PFSK-1 (cell line): ENCODE measurements at regions not wholly inside any gene's neighbourhood (a gene's known extent, or its start where the extent isn't known, plus 50 kb on each side); places are given as distances from the start of the nearest gene placed in this dataset.

Experiments used
- FOXP2 ChIP-seq: optimal IDR thresholded peaks from 2 replicates; pipeline ENCODE3; 2011; ENCODE audit warnings: borderline replicate concordance, control low read depth, inconsistent platforms; ENCODE audit not compliant: insufficient read depth; ENCODE audit errors: extremely low read length, extremely low read depth
- POLR2AphosphoS5 ChIP-seq: IDR thresholded peaks from 2 replicates; pipeline ENCODE4 v1.6.1; 2012; ENCODE audit warnings: low read depth, mild to moderate bottlenecking, control low read depth, low read length, moderate library complexity
- REST ChIP-seq, 2 experiments: IDR thresholded peaks; 2 replicates each; pipeline versions ENCODE4 v1.6.1 to v1.8.0; 2011 to 2012; ENCODE audit warnings: low read depth in 2 of 2, low read length in 2 of 2, control low read depth in 1 of 2, inconsistent platforms in 1 of 2, mild to moderate bottlenecking in 1 of 2, moderate library complexity in 1 of 2; ENCODE audit not compliant: insufficient read depth in 1 of 2
- SIN3A ChIP-seq: IDR thresholded peaks from 2 replicates; pipeline ENCODE4 v1.6.1; 2012; ENCODE audit warnings: mild to moderate bottlenecking, low read length, moderate library complexity, borderline replicate concordance; ENCODE audit not compliant: insufficient read depth
- TAF1 ChIP-seq: IDR thresholded peaks from 2 replicates; pipeline ENCODE4 v1.6.1; 2012; ENCODE audit warnings: low read length, control low read depth, borderline replicate concordance; ENCODE audit not compliant: insufficient read depth

- TF ChIP-seq SIN3A (no peak), FOXP2 (no peak), TAF1 (no peak)
These were observed 784.1 kb downstream of the PCDH18 start for GRCh38 chr4:136748165-136748564.

- TF ChIP-seq POLR2AphosphoS5: no peak
- TF ChIP-seq SIN3A: no peak
- no peak for TF ChIP-seq TAF1
- no peak for TF ChIP-seq REST (IDR thresholded peaks at IDR 0.05; ENCODE audit: insufficient read depth in 1 of 2, low read depth in 2 of 2, low read length in 2 of 2)
- no peak for TF ChIP-seq FOXP2
These were observed 789.1 kb downstream of the PCDH18 start for GRCh38 chr4:136743238-136743637.

- TF ChIP-seq POLR2AphosphoS5: no peak
- TF ChIP-seq SIN3A: no peak
- no peak for TF ChIP-seq TAF1
- TF ChIP-seq REST (IDR thresholded peaks at IDR 0.05; ENCODE audit: insufficient read depth in 1 of 2, low read depth in 2 of 2, low read length in 2 of 2): no peak
- no peak for TF ChIP-seq FOXP2
These were observed 790.0 kb downstream of the PCDH18 start for GRCh38 chr4:136742333-136742732.

- no peak for TF ChIP-seq SIN3A
- no peak for TF ChIP-seq TAF1
- TF ChIP-seq FOXP2: no peak
- no peak for TF ChIP-seq REST (IDR thresholded peaks at IDR 0.05; ENCODE audit: insufficient read depth in 1 of 2, low read depth in 2 of 2, low read length in 2 of 2)
- no peak for TF ChIP-seq POLR2AphosphoS5
These were observed 790.8 kb downstream of the PCDH18 start for GRCh38 chr4:136741468-136741867.

- TF ChIP-seq REST (IDR thresholded peaks at IDR 0.05; ENCODE audit: insufficient read depth in 1 of 2, low read depth in 2 of 2, low read length in 2 of 2) (no peak), TAF1 (no peak), FOXP2 (no peak), POLR2AphosphoS5 (no peak), SIN3A (no peak)
These were observed 792.0 kb downstream of the PCDH18 start for GRCh38 chr4:136740326-136740725.
